Keratinocyte (primary cell): ENCODE measurements at regions not wholly inside any gene's neighbourhood (a gene's known extent, or its start where the extent isn't known, plus 50 kb on each side); places are given as distances from the start of the nearest gene placed in this dataset.

Experiments used
- DNase-seq: peaks from one replicate; pipeline ENCODE4 v3.0.0-alpha.2; 2011; ENCODE audit warnings: low read depth, missing footprints, low spot score
- FAIRE-seq: peaks from 2 replicates; lab custom pipeline; 2011; peaks lifted over from hg19 to GRCh38; lab: Jason Lieb, UNC
- H2AFZ ChIP-seq: 2 replicates; pipeline ENCODE4 v1.6.0; 2012; ENCODE audit warnings: low read length, control low read depth, inconsistent platforms; ENCODE audit not compliant: control insufficient read depth
- H3K27ac ChIP-seq: 2 replicates; pipeline ENCODE4 v1.5.1; 2011; ENCODE audit warnings: low read length; ENCODE audit not compliant: control insufficient read depth, insufficient read depth
- H3K27me3 ChIP-seq: 3 replicates; pipeline ENCODE4 v1.6.0; 2011; ENCODE audit warnings: low read length; ENCODE audit not compliant: control insufficient read depth, insufficient read depth; ENCODE audit errors: extremely low read depth
- H3K36me3 ChIP-seq, 2 experiments: 2 replicates in 1 of 2; 3 replicates in 1 of 2; pipeline ENCODE4 v1.5.1; 2011; ENCODE audit warnings: low read length in 2 of 2, mild to moderate bottlenecking in 1 of 2; ENCODE audit not compliant: control insufficient read depth in 2 of 2, insufficient read depth in 2 of 2; ENCODE audit errors: extremely low read depth in 1 of 2
- H3K4me1 ChIP-seq: 3 replicates; pipeline ENCODE4 v1.5.1; 2011; ENCODE audit warnings: low read length; ENCODE audit not compliant: control insufficient read depth, insufficient read depth; ENCODE audit errors: extremely low read depth
- H3K4me2 ChIP-seq: 3 replicates; pipeline ENCODE4 v1.6.0; 2011; ENCODE audit warnings: low read depth, low read length; ENCODE audit not compliant: control insufficient read depth, insufficient read depth; ENCODE audit errors: extremely low read depth
- H3K4me3 ChIP-seq, 3 experiments: fragments of 200-600 bp in 1 of 3; sonication (generic) in 1 of 3; 2 replicates in 2 of 3; 3 replicates in 1 of 3; pipeline ENCODE4 v1.5.1; 2011 to 2016; ENCODE audit warnings: low read length in 3 of 3, mild to moderate bottlenecking in 3 of 3, control low read depth in 2 of 3, inconsistent platforms in 1 of 3, low read depth in 1 of 3, mixed read lengths in 1 of 3, mixed run types in 1 of 3, moderate library complexity in 1 of 3; ENCODE audit not compliant: control insufficient read depth in 2 of 3, insufficient read depth in 2 of 3; ENCODE audit errors: extremely low read depth in 1 of 3
- H3K79me2 ChIP-seq: 2 replicates; pipeline ENCODE4 v1.6.0; 2012; ENCODE audit warnings: low read length; ENCODE audit not compliant: control insufficient read depth, insufficient read depth
- H3K9ac ChIP-seq: 3 replicates; pipeline ENCODE4 v1.6.0; 2011; ENCODE audit warnings: low read length; ENCODE audit not compliant: control insufficient read depth, insufficient read depth; ENCODE audit errors: extremely low read depth
- H3K9me1 ChIP-seq: 3 replicates; pipeline ENCODE4 v1.6.0; 2011; ENCODE audit warnings: low read length; ENCODE audit not compliant: control insufficient read depth, insufficient read depth; ENCODE audit errors: extremely low read depth
- H3K9me3 ChIP-seq: 2 replicates; pipeline ENCODE4 v1.5.1; 2012; ENCODE audit warnings: low read depth, low read length; ENCODE audit not compliant: control insufficient read depth
- H4K20me1 ChIP-seq: 3 replicates; pipeline ENCODE4 v1.6.0; 2011; ENCODE audit warnings: low read length; ENCODE audit not compliant: control insufficient read depth, insufficient read depth; ENCODE audit errors: extremely low read depth
- CTCF ChIP-seq, 3 experiments: IDR thresholded peaks in 1 of 3; conservative IDR thresholded peaks in 1 of 3; optimal IDR thresholded peaks in 1 of 3; 2 replicates in 2 of 3; 3 replicates in 1 of 3; pipeline versions ENCODE3 to v1.5.1; 2011; ENCODE audit warnings: low read length in 3 of 3, mild to moderate bottlenecking in 3 of 3, moderate library complexity in 2 of 3, control low read depth in 1 of 3, inconsistent platforms in 1 of 3; ENCODE audit not compliant: insufficient read depth in 2 of 3; ENCODE audit errors: extremely low read depth in 1 of 3
- EZH2 ChIP-seq: IDR thresholded peaks from one replicate; pipeline ENCODE4 v1.6.1; 2012; ENCODE audit warnings: inconsistent platforms, mild to moderate bottlenecking, low read length, moderate library complexity
- dilution Hi-C: fragments of 300-500 bp; cut with MboI; formaldehyde crosslinking; loops from one replicate; pipeline ENCODE4 v1.7.0; 2020; ENCODE audit warnings: low sequenced_read_pairs; ENCODE audit not compliant: extremely low pct_ligation_motif_present

- Histone ChIP-seq H3K36me3 (no peaks in the 10 kb centered on the region), H3K4me1 (peaks cover 11% of the 10 kb centered on the region), H3K27ac (no peak overlapping the region), H3K79me2 (no peaks in the 10 kb centered on the region), H3K27me3 (peaks cover 23% of the 10 kb centered on the region), H3K4me2 (no peak overlapping the region), H3K9me1 (no peaks in the 10 kb centered on the region), H4K20me1 (no peaks in the 10 kb centered on the region), H3K4me3 (no peak overlapping the region), H3K9me3 (no peaks in the 10 kb centered on the region), H2AFZ (no peak overlapping the region), H3K9ac (no peak overlapping the region)
- DNase-seq, result no peak
- no peak for FAIRE-seq
- TF ChIP-seq CTCF (optimal IDR thresholded peaks at IDR 0.05 in 1 of 3, IDR thresholded peaks at IDR 0.05 in 1 of 3, conservative IDR thresholded peaks at IDR 0.05 in 1 of 3; ENCODE audit: extremely low read depth in 1 of 3, insufficient read depth in 2 of 3, low read length in 3 of 3) (no peak), EZH2 (no peak)
- dilution Hi-C loops, result no loop called here
Measured at GRCh38 chr1:10940838-10941237, 71.6 kb upstream of the TARDBP start.

GRCh38 chr1:10941891-10942541 lies 70.4 kb upstream of the TARDBP start:
- DNase-seq, result no peak

More at GRCh38 chr1:10941891-10942541, 70.4 kb upstream of the TARDBP start:
- TF ChIP-seq EZH2 (no peak), CTCF (optimal IDR thresholded peaks at IDR 0.05 in 1 of 3, IDR thresholded peaks at IDR 0.05 in 1 of 3, conservative IDR thresholded peaks at IDR 0.05 in 1 of 3; ENCODE audit: extremely low read depth in 1 of 3, insufficient read depth in 2 of 3, low read length in 3 of 3) (peak; percentile 85 to 97 (median 93))
- no peak for FAIRE-seq
- Histone ChIP-seq H3K4me1 (peaks cover 11% of the 10 kb centered on the region), H3K9ac (no peak overlapping the region), H3K4me2 (peak overlapping the region; percentile 50), H3K9me3 (no peaks in the 10 kb centered on the region), H2AFZ (no peak overlapping the region), H4K20me1 (no peaks in the 10 kb centered on the region), H3K79me2 (no peaks in the 10 kb centered on the region), H3K36me3 (no peaks in the 10 kb centered on the region), H3K27ac (no peak overlapping the region), H3K27me3 (peaks cover 23% of the 10 kb centered on the region), H3K9me1 (no peaks in the 10 kb centered on the region), H3K4me3 (no peak overlapping the region)
- dilution Hi-C loops, result no loop called here
